ENCODE measurements at regions not wholly inside any gene's neighbourhood (a gene's known extent, or its start where the extent isn't known, plus 50 kb on each side); places are given as distances from the start of the nearest gene placed in this dataset.

DNA sequence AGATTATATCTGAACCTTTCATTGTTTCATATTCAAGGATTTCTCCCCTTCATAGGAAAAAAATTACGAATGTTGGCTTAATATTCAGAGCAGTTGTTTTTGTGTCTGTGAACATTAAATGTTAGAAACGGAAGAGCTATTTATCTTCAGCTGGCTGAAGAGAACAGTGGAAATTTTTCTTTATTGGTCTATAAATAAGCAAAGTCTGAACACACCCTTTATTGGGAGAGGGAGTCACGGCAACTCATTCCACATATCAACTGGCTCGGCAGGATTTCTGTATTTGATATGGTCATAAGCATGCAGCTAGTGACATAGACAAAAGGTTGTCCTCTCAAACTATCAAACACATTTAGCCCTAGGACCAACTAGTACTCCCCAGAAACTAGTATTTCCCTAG is 468.4 kb upstream of the HNRNPA3 start:
- H3K4me3 ChIP-seq (ENCODE audit: low read depth in 2 of 2, low read length in 2 of 2): no peak overlapping the region
- BruUV-seq (replicated peaks): no TSS peak
- peaks cover 6% of the 10 kb centered on the region for H3K27me3 ChIP-seq (ENCODE audit: control insufficient read depth, insufficient read depth, low read length)
- ChIA-PET POLR2A (no interaction called here), CTCF (no interaction called here)
- H3K36me3 ChIP-seq (ENCODE audit: control insufficient read depth, insufficient read depth, low read length): no peaks in the 10 kb centered on the region
- no peaks in the 10 kb centered on the region for H3K9me3 ChIP-seq (ENCODE audit: control insufficient read depth, insufficient read depth, low read depth, low read length)
- DNase-seq (ENCODE audit: low read depth, low spot score): no peak
- no peaks in the 10 kb centered on the region for H3K4me1 ChIP-seq (ENCODE audit: control insufficient read depth, insufficient read depth, low read length)
- in situ Hi-C loops (cut with HindIII; ENCODE audit: low pct_unique_long_range_greater_than_20kb, low sequenced_read_pairs): no loop called here
- no peak for ATAC-seq
- no peak for TF ChIP-seq SIN3A (IDR thresholded peaks at IDR 0.05; ENCODE audit: borderline replicate concordance, insufficient read depth, low read depth, low read length)
- TF ChIP-seq, protein P1, sequence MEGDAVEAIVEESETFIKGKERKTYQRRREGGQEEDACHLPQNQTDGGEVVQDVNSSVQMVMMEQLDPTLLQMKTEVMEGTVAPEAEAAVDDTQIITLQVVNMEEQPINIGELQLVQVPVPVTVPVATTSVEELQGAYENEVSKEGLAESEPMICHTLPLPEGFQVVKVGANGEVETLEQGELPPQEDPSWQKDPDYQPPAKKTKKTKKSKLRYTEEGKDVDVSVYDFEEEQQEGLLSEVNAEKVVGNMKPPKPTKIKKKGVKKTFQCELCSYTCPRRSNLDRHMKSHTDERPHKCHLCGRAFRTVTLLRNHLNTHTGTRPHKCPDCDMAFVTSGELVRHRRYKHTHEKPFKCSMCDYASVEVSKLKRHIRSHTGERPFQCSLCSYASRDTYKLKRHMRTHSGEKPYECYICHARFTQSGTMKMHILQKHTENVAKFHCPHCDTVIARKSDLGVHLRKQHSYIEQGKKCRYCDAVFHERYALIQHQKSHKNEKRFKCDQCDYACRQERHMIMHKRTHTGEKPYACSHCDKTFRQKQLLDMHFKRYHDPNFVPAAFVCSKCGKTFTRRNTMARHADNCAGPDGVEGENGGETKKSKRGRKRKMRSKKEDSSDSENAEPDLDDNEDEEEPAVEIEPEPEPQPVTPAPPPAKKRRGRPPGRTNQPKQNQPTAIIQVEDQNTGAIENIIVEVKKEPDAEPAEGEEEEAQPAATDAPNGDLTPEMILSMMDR (IDR thresholded peaks at IDR 0.05): no peak
- intact Hi-C loops (cut with micrococcal nuclease; ENCODE audit: unreplicated experiment): no loop called here
- H3K27ac ChIP-seq (ENCODE audit: low read length): no peak overlapping the region

DNA sequence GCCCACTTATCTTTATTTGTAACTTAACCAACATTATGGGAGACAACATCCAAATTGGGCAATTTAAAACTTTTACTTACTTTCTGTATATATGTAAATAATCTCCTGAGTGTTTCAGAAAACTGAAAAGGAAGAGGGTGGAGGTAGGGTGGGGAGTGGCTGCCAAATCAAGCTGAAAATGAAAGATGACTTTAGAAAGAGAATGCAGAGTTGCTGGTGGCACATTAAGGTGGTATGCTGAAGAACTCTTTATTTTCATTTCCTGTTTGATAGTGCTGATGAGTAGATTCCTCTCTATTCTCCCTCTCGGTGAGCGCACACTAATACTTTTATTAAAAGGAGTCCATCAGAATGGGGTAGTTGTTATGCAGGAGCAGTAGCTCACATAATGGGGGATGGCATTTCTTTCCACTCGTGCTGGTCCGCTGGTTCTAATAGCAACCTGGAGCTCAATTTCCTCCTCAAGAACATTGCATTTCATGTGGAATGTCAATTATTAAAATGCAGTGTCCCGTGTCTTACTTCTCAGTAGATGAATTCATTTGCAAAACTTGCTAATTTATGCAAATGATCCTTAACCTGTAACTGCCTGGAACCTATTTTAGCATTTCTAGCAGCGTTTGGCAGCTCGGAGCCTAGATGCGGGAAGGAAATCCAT is 466.9 kb upstream of the HNRNPA3 start:
- Histone ChIP-seq H3K27ac (ENCODE audit: low read length) (no peak overlapping the region), H3K36me3 (ENCODE audit: control insufficient read depth, insufficient read depth, low read length) (no peaks in the 10 kb centered on the region), H3K4me3 (ENCODE audit: low read depth in 2 of 2, low read length in 2 of 2) (no peak overlapping the region), H3K4me1 (ENCODE audit: control insufficient read depth, insufficient read depth, low read length) (no peaks in the 10 kb centered on the region), H3K9me3 (ENCODE audit: control insufficient read depth, insufficient read depth, low read depth, low read length) (no peaks in the 10 kb centered on the region), H3K27me3 (ENCODE audit: control insufficient read depth, insufficient read depth, low read length) (peaks cover 6% of the 10 kb centered on the region)
- ATAC-seq: no peak
- CTCF ChIA-PET: no interaction called here
- POLR2A ChIA-PET: no interaction called here
- TF ChIP-seq, protein P1 (IDR thresholded peaks at IDR 0.05): no peak
- no peak for TF ChIP-seq SIN3A (IDR thresholded peaks at IDR 0.05; ENCODE audit: borderline replicate concordance, insufficient read depth, low read depth, low read length)
- TF ChIP-seq POLR2AphosphoS5 (IDR thresholded peaks at IDR 0.05; ENCODE audit: low read depth, low read length): no peak
- TF ChIP-seq, protein P2, sequence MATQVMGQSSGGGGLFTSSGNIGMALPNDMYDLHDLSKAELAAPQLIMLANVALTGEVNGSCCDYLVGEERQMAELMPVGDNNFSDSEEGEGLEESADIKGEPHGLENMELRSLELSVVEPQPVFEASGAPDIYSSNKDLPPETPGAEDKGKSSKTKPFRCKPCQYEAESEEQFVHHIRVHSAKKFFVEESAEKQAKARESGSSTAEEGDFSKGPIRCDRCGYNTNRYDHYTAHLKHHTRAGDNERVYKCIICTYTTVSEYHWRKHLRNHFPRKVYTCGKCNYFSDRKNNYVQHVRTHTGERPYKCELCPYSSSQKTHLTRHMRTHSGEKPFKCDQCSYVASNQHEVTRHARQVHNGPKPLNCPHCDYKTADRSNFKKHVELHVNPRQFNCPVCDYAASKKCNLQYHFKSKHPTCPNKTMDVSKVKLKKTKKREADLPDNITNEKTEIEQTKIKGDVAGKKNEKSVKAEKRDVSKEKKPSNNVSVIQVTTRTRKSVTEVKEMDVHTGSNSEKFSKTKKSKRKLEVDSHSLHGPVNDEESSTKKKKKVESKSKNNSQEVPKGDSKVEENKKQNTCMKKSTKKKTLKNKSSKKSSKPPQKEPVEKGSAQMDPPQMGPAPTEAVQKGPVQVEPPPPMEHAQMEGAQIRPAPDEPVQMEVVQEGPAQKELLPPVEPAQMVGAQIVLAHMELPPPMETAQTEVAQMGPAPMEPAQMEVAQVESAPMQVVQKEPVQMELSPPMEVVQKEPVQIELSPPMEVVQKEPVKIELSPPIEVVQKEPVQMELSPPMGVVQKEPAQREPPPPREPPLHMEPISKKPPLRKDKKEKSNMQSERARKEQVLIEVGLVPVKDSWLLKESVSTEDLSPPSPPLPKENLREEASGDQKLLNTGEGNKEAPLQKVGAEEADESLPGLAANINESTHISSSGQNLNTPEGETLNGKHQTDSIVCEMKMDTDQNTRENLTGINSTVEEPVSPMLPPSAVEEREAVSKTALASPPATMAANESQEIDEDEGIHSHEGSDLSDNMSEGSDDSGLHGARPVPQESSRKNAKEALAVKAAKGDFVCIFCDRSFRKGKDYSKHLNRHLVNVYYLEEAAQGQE (IDR thresholded peaks at IDR 0.05; ENCODE audit: insufficient read depth in 1 of 2, low read depth in 2 of 2, low read length in 1 of 2): no peak
- no peak for TF ChIP-seq TCF7L2 (IDR thresholded peaks at IDR 0.05; ENCODE audit: low read depth, low read length)
- intact Hi-C loops (cut with micrococcal nuclease; ENCODE audit: unreplicated experiment) (no loop called here), in situ Hi-C loops (cut with HindIII; ENCODE audit: low pct_unique_long_range_greater_than_20kb, low sequenced_read_pairs) (no loop called here)
- DNase-seq (ENCODE audit: low read depth, low spot score): no peak
- no TSS peak for BruUV-seq (replicated peaks)
